Parathyroid adenoma (tissue), 2 donors: ENCODE measurements at regions not wholly inside any gene's neighbourhood (a gene's known extent, or its start where the extent isn't known, plus 50 kb on each side); places are given as distances from the start of the nearest gene placed in this dataset.

Source experiments
- H2AFZ ChIP-seq: fragments of 300-600 bp; sonication (generic); one replicate; pipeline ENCODE4 v1.7.0; 2017; ENCODE audit warnings: antibody characterized with exemption, mild to moderate bottlenecking
- H3K27ac ChIP-seq: fragments of 300-600 bp; sonication (generic); one replicate; pipeline ENCODE4 v1.7.0; 2017
- H3K27me3 ChIP-seq: fragments of 300-600 bp; sonication (generic); one replicate; pipeline ENCODE4 v1.7.0; 2017; ENCODE audit warnings: low read length; ENCODE audit not compliant: control insufficient read depth, insufficient read depth
- H3K36me3 ChIP-seq: fragments of 300-600 bp; sonication (generic); one replicate; pipeline ENCODE4 v1.7.0; 2017; ENCODE audit warnings: low read length; ENCODE audit not compliant: control insufficient read depth, insufficient read depth
- H3K4me1 ChIP-seq: fragments of 300-600 bp; sonication (generic); one replicate; pipeline ENCODE4 v1.7.0; 2017; ENCODE audit warnings: control low read depth
- H3K4me2 ChIP-seq: fragments of 300-600 bp; sonication (generic); one replicate; pipeline ENCODE4 v1.7.0; 2017; ENCODE audit warnings: low read length
- H3K4me3 ChIP-seq: fragments of 300-600 bp; sonication (generic); one replicate; pipeline ENCODE4 v1.7.0; 2017; ENCODE audit warnings: low read depth, low read length
- H3K79me2 ChIP-seq: fragments of 300-600 bp; sonication (generic); one replicate; pipeline ENCODE4 v1.7.0; 2017; ENCODE audit warnings: control low read depth
- H3K9ac ChIP-seq: fragments of 300-600 bp; sonication (generic); one replicate; pipeline ENCODE4 v1.7.0; 2017; ENCODE audit warnings: mild to moderate bottlenecking
- H3K9me3 ChIP-seq: fragments of 300-600 bp; sonication (generic); one replicate; pipeline ENCODE4 v1.7.0; 2017; ENCODE audit warnings: low read length; ENCODE audit not compliant: control insufficient read depth
- CTCF ChIP-seq: fragments of 300-600 bp; sonication (generic); IDR thresholded peaks from one replicate; pipeline ENCODE4 v1.7.0; 2017; ENCODE audit warnings: antibody characterized with exemption, mild to moderate bottlenecking
- donor health status: primary hyperparathyroidism.

- H2AFZ ChIP-seq = no peak overlapping the region
- no peaks in the 10 kb centered on the region for H3K79me2 ChIP-seq
- H3K27ac ChIP-seq = no peak overlapping the region
- no peak for TF ChIP-seq CTCF
- no peak overlapping the region for H3K9ac ChIP-seq
- H3K4me3 ChIP-seq = no peak overlapping the region
- H3K27me3 ChIP-seq = no peaks in the 10 kb centered on the region
- no peaks in the 10 kb centered on the region for H3K9me3 ChIP-seq
- H3K4me1 ChIP-seq = peaks cover 9% of the 10 kb centered on the region
- no peaks in the 10 kb centered on the region for H3K36me3 ChIP-seq
- H3K4me2 ChIP-seq = no peak overlapping the region
Measured at GRCh38 chr5:125143011-125143410, 396.6 kb upstream of the ZNF608 start.

DNA sequence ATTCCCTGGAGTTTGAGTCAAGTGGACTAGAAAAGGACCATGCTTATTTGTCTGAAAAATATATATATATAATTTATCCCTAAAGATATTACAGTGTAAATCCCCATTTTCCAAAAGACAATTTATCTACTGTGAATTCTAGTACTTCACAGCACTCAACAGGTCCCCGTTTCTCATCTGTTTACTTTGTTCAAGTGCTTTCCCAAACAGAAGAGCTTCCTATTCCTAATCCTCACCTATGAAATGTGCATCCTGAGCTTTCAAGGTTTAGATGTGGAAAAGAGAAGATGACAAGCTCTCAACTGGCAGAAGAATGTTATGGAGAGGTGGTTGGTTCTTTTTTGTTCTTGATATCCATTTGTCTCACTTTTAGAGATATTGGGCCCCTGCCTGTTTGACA, 401.6 kb upstream of the ZNF608 start:
- no peaks in the 10 kb centered on the region for H3K27me3 ChIP-seq
- H3K36me3 ChIP-seq = no peaks in the 10 kb centered on the region
- H3K27ac ChIP-seq = no peak overlapping the region
- H3K79me2 ChIP-seq = no peaks in the 10 kb centered on the region
- H3K4me3 ChIP-seq = no peak overlapping the region
- TF ChIP-seq CTCF = no peak
- no peaks in the 10 kb centered on the region for H3K9me3 ChIP-seq
- no peak overlapping the region for H3K9ac ChIP-seq
- no peak overlapping the region for H3K4me2 ChIP-seq
- H2AFZ ChIP-seq = no peak overlapping the region
- H3K4me1 ChIP-seq = no peaks in the 10 kb centered on the region

- Histone ChIP-seq H3K4me3 (no peak overlapping the region), H3K9ac (no peak overlapping the region)
Measured at GRCh38 chr5:125148706-125149105, 402.3 kb upstream of the ZNF608 start.

GRCh38 chr5:125149110-125149509, 402.7 kb upstream of the ZNF608 start:
- Histone ChIP-seq H3K36me3 (no peaks in the 10 kb centered on the region), H3K4me1 (no peaks in the 10 kb centered on the region), H3K4me3 (no peak overlapping the region), H3K79me2 (no peaks in the 10 kb centered on the region), H3K27ac (no peak overlapping the region), H3K4me2 (no peak overlapping the region), H3K27me3 (no peaks in the 10 kb centered on the region), H3K9me3 (no peaks in the 10 kb centered on the region), H3K9ac (no peak overlapping the region), H2AFZ (no peak overlapping the region)
- TF ChIP-seq CTCF = no peak

More at GRCh38 chr5:125148706-125149105, 402.3 kb upstream of the ZNF608 start:
- no peak for TF ChIP-seq CTCF
- H3K36me3 ChIP-seq = no peaks in the 10 kb centered on the region
- no peak overlapping the region for H3K27ac ChIP-seq
- H2AFZ ChIP-seq = no peak overlapping the region
- no peaks in the 10 kb centered on the region for H3K27me3 ChIP-seq
- no peaks in the 10 kb centered on the region for H3K79me2 ChIP-seq
- no peaks in the 10 kb centered on the region for H3K9me3 ChIP-seq
- no peaks in the 10 kb centered on the region for H3K4me1 ChIP-seq
- no peak overlapping the region for H3K4me2 ChIP-seq

GRCh38 chr5:125149527-125149926, 403.1 kb upstream of the ZNF608 start:
- Histone ChIP-seq H3K4me1 (no peaks in the 10 kb centered on the region), H3K4me3 (no peak overlapping the region)
- TF ChIP-seq CTCF = no peak

More at GRCh38 chr5:125149527-125149926, 403.1 kb upstream of the ZNF608 start:
- H2AFZ ChIP-seq = no peak overlapping the region
- no peaks in the 10 kb centered on the region for H3K9me3 ChIP-seq
- H3K27me3 ChIP-seq = no peaks in the 10 kb centered on the region
- no peaks in the 10 kb centered on the region for H3K36me3 ChIP-seq
- no peak overlapping the region for H3K27ac ChIP-seq
- no peak overlapping the region for H3K4me2 ChIP-seq
- no peaks in the 10 kb centered on the region for H3K79me2 ChIP-seq
- H3K9ac ChIP-seq = no peak overlapping the region
